HL-60 (cell line): ENCODE measurements at regions not wholly inside any gene's neighbourhood (a gene's known extent, or its start where the extent isn't known, plus 50 kb on each side); places are given as distances from the start of the nearest gene placed in this dataset.

Experiments
- DNase-seq, 2 experiments: peaks; one replicate each; pipeline ENCODE4 v3.0.0-alpha.2; 2010 to 2020; ENCODE audit warnings: low read depth in 1 of 2, low spot score in 1 of 2
- H3K27ac ChIP-seq: fragments of 250-450 bp; sonication (Bioruptor Pico); replicated peaks from 2 replicates; pipeline ENCODE4 v1.5.1; 2020; ENCODE audit warnings: mild to moderate bottlenecking, moderate library complexity
- H3K27me3 ChIP-seq: fragments of 250-450 bp; sonication (Bioruptor Pico); 2 replicates; pipeline ENCODE4 v1.5.1; 2021; ENCODE audit warnings: mild to moderate bottlenecking, moderate library complexity; ENCODE audit not compliant: insufficient read depth, poor library complexity, severe bottlenecking
- H3K4me3 ChIP-seq: replicated peaks from 2 replicates; pipeline ENCODE4 v1.5.1; 2011; ENCODE audit warnings: mild to moderate bottlenecking, control low read depth, low read length; ENCODE audit not compliant: insufficient read depth
- GABPA ChIP-seq: IDR thresholded peaks from 2 replicates; pipeline ENCODE4 v1.6.1; 2012; ENCODE audit warnings: low read depth
- POLR2AphosphoS5 ChIP-seq: IDR thresholded peaks from 2 replicates; pipeline ENCODE4 v1.6.1; 2012; ENCODE audit warnings: low read depth
- SPI1 ChIP-seq: IDR thresholded peaks from 2 replicates; pipeline ENCODE4 v1.6.1; 2012; ENCODE audit warnings: low read depth, mild to moderate bottlenecking, borderline replicate concordance
- TF ChIP-seq, protein P1 (sequence below): IDR thresholded peaks from one replicate; pipeline ENCODE4 v1.5.1; 2011; ENCODE audit warnings: low read length, control low read depth, inconsistent platforms; ENCODE audit not compliant: insufficient read depth
- TF ChIP-seq, protein P2 (sequence below): IDR thresholded peaks from 2 replicates; pipeline ENCODE4 v1.6.1; 2012; ENCODE audit warnings: low read depth; ENCODE audit not compliant: insufficient replicate concordance

GRCh38 chr10:117920956-117921355, 125.8 kb downstream of the RAB11FIP2 start:
- TF ChIP-seq, protein P1, sequence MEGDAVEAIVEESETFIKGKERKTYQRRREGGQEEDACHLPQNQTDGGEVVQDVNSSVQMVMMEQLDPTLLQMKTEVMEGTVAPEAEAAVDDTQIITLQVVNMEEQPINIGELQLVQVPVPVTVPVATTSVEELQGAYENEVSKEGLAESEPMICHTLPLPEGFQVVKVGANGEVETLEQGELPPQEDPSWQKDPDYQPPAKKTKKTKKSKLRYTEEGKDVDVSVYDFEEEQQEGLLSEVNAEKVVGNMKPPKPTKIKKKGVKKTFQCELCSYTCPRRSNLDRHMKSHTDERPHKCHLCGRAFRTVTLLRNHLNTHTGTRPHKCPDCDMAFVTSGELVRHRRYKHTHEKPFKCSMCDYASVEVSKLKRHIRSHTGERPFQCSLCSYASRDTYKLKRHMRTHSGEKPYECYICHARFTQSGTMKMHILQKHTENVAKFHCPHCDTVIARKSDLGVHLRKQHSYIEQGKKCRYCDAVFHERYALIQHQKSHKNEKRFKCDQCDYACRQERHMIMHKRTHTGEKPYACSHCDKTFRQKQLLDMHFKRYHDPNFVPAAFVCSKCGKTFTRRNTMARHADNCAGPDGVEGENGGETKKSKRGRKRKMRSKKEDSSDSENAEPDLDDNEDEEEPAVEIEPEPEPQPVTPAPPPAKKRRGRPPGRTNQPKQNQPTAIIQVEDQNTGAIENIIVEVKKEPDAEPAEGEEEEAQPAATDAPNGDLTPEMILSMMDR, result no peak
- no peak for TF ChIP-seq POLR2AphosphoS5
- no peak for TF ChIP-seq GABPA
- TF ChIP-seq, protein P2, sequence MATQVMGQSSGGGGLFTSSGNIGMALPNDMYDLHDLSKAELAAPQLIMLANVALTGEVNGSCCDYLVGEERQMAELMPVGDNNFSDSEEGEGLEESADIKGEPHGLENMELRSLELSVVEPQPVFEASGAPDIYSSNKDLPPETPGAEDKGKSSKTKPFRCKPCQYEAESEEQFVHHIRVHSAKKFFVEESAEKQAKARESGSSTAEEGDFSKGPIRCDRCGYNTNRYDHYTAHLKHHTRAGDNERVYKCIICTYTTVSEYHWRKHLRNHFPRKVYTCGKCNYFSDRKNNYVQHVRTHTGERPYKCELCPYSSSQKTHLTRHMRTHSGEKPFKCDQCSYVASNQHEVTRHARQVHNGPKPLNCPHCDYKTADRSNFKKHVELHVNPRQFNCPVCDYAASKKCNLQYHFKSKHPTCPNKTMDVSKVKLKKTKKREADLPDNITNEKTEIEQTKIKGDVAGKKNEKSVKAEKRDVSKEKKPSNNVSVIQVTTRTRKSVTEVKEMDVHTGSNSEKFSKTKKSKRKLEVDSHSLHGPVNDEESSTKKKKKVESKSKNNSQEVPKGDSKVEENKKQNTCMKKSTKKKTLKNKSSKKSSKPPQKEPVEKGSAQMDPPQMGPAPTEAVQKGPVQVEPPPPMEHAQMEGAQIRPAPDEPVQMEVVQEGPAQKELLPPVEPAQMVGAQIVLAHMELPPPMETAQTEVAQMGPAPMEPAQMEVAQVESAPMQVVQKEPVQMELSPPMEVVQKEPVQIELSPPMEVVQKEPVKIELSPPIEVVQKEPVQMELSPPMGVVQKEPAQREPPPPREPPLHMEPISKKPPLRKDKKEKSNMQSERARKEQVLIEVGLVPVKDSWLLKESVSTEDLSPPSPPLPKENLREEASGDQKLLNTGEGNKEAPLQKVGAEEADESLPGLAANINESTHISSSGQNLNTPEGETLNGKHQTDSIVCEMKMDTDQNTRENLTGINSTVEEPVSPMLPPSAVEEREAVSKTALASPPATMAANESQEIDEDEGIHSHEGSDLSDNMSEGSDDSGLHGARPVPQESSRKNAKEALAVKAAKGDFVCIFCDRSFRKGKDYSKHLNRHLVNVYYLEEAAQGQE, result no peak
- no peak for TF ChIP-seq SPI1
- Histone ChIP-seq H3K4me3 (no peak overlapping the region), H3K27ac (no peak overlapping the region), H3K27me3 (peaks cover 2% of the 10 kb centered on the region)
- no peak for DNase-seq

DNA sequence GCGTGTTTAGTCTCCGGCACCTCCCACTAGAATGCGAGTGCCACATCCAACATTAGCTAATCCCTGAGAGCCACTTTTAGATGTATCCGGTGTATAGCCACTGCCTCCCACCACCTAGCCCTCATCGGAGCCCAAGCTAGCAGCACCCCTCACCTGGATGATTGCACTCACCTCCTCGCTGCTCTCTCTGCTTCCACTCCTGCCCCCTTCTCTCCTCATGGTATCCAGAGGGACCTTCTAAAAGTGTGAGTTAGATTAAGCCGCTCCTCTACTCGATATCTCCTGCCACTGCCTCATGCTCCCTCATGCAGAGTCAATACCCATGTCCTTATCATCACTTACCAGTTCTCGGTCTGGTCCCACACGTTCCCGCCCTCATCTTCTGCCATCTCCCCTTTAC, 125.3 kb downstream of the RAB11FIP2 start:
- DNase-seq, result no peak
- no peak overlapping the region for H3K4me3 ChIP-seq
- TF ChIP-seq SPI1 (no peak), GABPA (no peak), POLR2AphosphoS5 (no peak)
- TF ChIP-seq, protein P1, result no peak
- TF ChIP-seq, protein P2, result no peak
- H3K27me3 ChIP-seq, result peaks cover 2% of the 10 kb centered on the region
- H3K27ac ChIP-seq, result no peak overlapping the region

DNA sequence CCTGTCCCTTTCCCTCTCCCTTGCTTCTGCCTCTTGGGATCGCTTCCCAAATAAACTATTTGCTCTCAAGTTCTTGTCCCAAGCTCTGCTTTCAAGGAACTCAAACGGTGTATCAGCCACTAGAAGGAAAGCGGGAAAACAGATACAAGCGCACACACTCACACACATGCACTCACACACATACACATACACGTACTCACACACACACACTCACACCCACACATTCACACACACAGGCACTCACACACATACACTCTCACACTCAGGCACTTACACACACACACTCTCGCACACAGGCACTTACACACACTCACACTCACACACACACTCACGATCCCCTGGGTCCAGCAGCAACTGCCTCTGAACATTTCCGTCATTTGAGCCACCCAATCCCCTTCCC, 121.9 kb downstream of the RAB11FIP2 start:
- Histone ChIP-seq H3K27ac (no peak overlapping the region), H3K4me3 (no peak overlapping the region), H3K27me3 (peaks cover 2% of the 10 kb centered on the region)
- DNase-seq, result no peak
- TF ChIP-seq, protein P2, result no peak
- TF ChIP-seq POLR2AphosphoS5 (no peak), SPI1 (no peak), GABPA (no peak)
- TF ChIP-seq, protein P1, result no peak
